GM18519 (cell line): ENCODE measurements at regions not wholly inside any gene's neighbourhood (a gene's known extent, or its start where the extent isn't known, plus 50 kb on each side); places are given as distances from the start of the nearest gene placed in this dataset.

Experiments
- ATAC-seq: cut with Tn5 transposase; IDR thresholded peaks from one replicate; pipeline ENCODE4 v1.9.1; 2021; ENCODE audit warnings: mild to moderate bottlenecking, moderate library complexity; ENCODE audit not compliant: unreplicated experiment, low FRiP score

- no peak for ATAC-seq
These were observed 338.1 kb upstream of the ADAMTS16 start for GRCh38 chr5:4802044-4802443.

GRCh38 chr5:4804691-4805360, 335.3 kb upstream of the ADAMTS16 start:
- ATAC-seq, result no peak

- no peak for ATAC-seq
These were observed 325.1 kb upstream of the ADAMTS16 start for GRCh38 chr5:4815002-4815401.

- ATAC-seq, result no peak
These were observed 322.4 kb upstream of the ADAMTS16 start for GRCh38 chr5:4817767-4818166.

GRCh38 chr5:4831325-4831724, 308.8 kb upstream of the ADAMTS16 start:
- ATAC-seq, result no peak

GRCh38 chr5:4832471-4832870, 307.7 kb upstream of the ADAMTS16 start:
- no peak for ATAC-seq

- no peak for ATAC-seq
These were observed 306.9 kb upstream of the ADAMTS16 start for GRCh38 chr5:4833104-4833738.

- no peak for ATAC-seq
These were observed 302.6 kb upstream of the ADAMTS16 start for GRCh38 chr5:4837489-4838058.

GRCh38 chr5:4845221-4845620, 294.9 kb upstream of the ADAMTS16 start:
- ATAC-seq, result no peak

GRCh38 chr5:4847766-4848165, 292.4 kb upstream of the ADAMTS16 start:
- no peak for ATAC-seq

- no peak for ATAC-seq
These were observed 285.1 kb upstream of the ADAMTS16 start for GRCh38 chr5:4855036-4855435.

GRCh38 chr5:4855880-4856279, 284.2 kb upstream of the ADAMTS16 start:
- no peak for ATAC-seq

- ATAC-seq, result no peak
These were observed 282.4 kb upstream of the ADAMTS16 start for GRCh38 chr5:4857761-4858160.

GRCh38 chr5:4859500-4860235, 280.5 kb upstream of the ADAMTS16 start:
- ATAC-seq, result no peak

- ATAC-seq, result no peak
These were observed 279.5 kb upstream of the ADAMTS16 start for GRCh38 chr5:4860631-4861030.

GRCh38 chr5:4862500-4862899, 277.6 kb upstream of the ADAMTS16 start:
- ATAC-seq, result no peak

GRCh38 chr5:4866131-4866659, 273.9 kb upstream of the ADAMTS16 start:
- no peak for ATAC-seq

- no peak for ATAC-seq
These were observed 273.3 kb upstream of the ADAMTS16 start for GRCh38 chr5:4866817-4867216.

GRCh38 chr5:4868140-4868735, 271.9 kb upstream of the ADAMTS16 start:
- ATAC-seq, result no peak

- no peak for ATAC-seq
These were observed 266.5 kb upstream of the ADAMTS16 start for GRCh38 chr5:4873652-4874051.

- ATAC-seq, result no peak
These were observed 266.0 kb upstream of the ADAMTS16 start for GRCh38 chr5:4874097-4874496.
